Fibroblast of pulmonary artery (primary cell): ENCODE measurements at regions not wholly inside any gene's neighbourhood (a gene's known extent, or its start where the extent isn't known, plus 50 kb on each side); places are given as distances from the start of the nearest gene placed in this dataset.

Experiments used
- DNase-seq: peaks from one replicate; pipeline ENCODE4 v3.0.0-alpha.2; 2010; ENCODE audit warnings: low read depth
- H3K4me3 ChIP-seq: replicated peaks from 2 replicates; pipeline ENCODE4 v1.5.1; 2011; ENCODE audit warnings: low read depth, mild to moderate bottlenecking, control low read depth, low read length, moderate library complexity
- TF ChIP-seq, protein P1 (sequence below): IDR thresholded peaks from 2 replicates; pipeline ENCODE4 v1.5.1; 2011; ENCODE audit warnings: mild to moderate bottlenecking, control low read depth, low read length, inconsistent platforms; ENCODE audit errors: missing control alignments

GRCh38 chr15:67011617-67012005 lies 53.8 kb upstream of the SMAD3 start:
- TF ChIP-seq, protein P1, sequence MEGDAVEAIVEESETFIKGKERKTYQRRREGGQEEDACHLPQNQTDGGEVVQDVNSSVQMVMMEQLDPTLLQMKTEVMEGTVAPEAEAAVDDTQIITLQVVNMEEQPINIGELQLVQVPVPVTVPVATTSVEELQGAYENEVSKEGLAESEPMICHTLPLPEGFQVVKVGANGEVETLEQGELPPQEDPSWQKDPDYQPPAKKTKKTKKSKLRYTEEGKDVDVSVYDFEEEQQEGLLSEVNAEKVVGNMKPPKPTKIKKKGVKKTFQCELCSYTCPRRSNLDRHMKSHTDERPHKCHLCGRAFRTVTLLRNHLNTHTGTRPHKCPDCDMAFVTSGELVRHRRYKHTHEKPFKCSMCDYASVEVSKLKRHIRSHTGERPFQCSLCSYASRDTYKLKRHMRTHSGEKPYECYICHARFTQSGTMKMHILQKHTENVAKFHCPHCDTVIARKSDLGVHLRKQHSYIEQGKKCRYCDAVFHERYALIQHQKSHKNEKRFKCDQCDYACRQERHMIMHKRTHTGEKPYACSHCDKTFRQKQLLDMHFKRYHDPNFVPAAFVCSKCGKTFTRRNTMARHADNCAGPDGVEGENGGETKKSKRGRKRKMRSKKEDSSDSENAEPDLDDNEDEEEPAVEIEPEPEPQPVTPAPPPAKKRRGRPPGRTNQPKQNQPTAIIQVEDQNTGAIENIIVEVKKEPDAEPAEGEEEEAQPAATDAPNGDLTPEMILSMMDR, result no peak
- no peak overlapping the region for H3K4me3 ChIP-seq
- DNase-seq, result no peak

- TF ChIP-seq, protein P1, result no peak
- H3K4me3 ChIP-seq, result no peak overlapping the region
- peak; percentile 65 for DNase-seq
These were observed 51.7 kb upstream of the SMAD3 start for GRCh38 chr15:67013696-67014095.
